Loucy (cell line): ENCODE measurements at regions not wholly inside any gene's neighbourhood (a gene's known extent, or its start where the extent isn't known, plus 50 kb on each side); places are given as distances from the start of the nearest gene placed in this dataset.

Source experiments
- CTCF ChIP-seq: fragments of 200-600 bp; sonication (generic); conservative IDR thresholded peaks from 2 replicates; pipeline ENCODE4 v1.5.1; 2014; ENCODE audit warnings: mild to moderate bottlenecking, antibody characterized with exemption, low read length
- EZH2phosphoT487 ChIP-seq: fragments of 200-600 bp; IDR thresholded peaks from 2 replicates; pipeline ENCODE4 v1.6.1; 2018; ENCODE audit warnings: antibody characterized with exemption, mild to moderate bottlenecking, moderate library complexity, borderline replicate concordance

DNA sequence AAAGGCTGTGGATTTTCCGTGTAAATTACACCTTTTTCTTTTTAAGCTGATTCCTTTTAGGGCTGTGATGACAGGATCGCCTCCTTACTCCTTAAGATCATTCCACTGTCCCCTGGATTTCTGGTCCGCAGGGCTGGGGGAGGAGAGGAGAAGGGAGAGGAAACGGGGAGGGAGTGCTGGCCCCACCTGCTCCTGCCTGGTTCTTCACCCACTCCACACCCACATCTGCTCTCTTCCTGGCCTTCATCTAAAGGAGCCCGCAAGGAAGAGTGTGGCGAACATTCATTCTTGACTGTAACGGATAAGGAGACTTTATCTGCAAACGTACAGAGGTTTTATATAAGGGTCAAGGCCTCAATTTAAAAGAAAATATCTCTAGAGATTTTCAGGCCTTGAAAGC lies 242.0 kb downstream of the RHOU start:
- TF ChIP-seq CTCF (no peak), EZH2phosphoT487 (no peak)
